ENCODE measurements at regions not wholly inside any gene's neighbourhood (a gene's known extent, or its start where the extent isn't known, plus 50 kb on each side); places are given as distances from the start of the nearest gene placed in this dataset.

GRCh38 chr1:222465211-222466041, 82.5 kb downstream of the HHIPL2 start:
- POLR2A ChIA-PET (ENCODE audit: partially characterized antibody), result interaction anchor here (1.0 to 2.0 kb wide), 6 partner anchors 10 to 179 kb away, joined by 3 to 8 read pairs (median 4); partner anchors contain the start of gene TAF1A
- peak overlapping the region; percentile 97 for H2AFZ ChIP-seq (ENCODE audit: low read length)
- TF ChIP-seq BCL11A (IDR thresholded peaks at IDR 0.05; ENCODE audit: low read depth in 2 of 2, low read length in 2 of 2), result no peak
- peak; percentile 99 for TF ChIP-seq MAX (IDR thresholded peaks at IDR 0.05)
- no peak for TF ChIP-seq SP4 (IDR thresholded peaks at IDR 0.05; ENCODE audit: low read length)

More at GRCh38 chr1:222465211-222466041, 82.5 kb downstream of the HHIPL2 start:
- Histone ChIP-seq H2BK5ac (ENCODE audit: low read depth, low read length) (no peak overlapping the region), H4K8ac (ENCODE audit: extremely low read depth, insufficient read depth, low read length) (peak overlapping the region; percentile 87), H3K9me3 (ENCODE audit: insufficient read depth in 2 of 2, low read depth in 1 of 2, low read length in 1 of 2) (no peaks in the 10 kb centered on the region), H2BK120ac (replicated peaks; ENCODE audit: low read depth, low read length) (no peak overlapping the region), H4K20me1 (replicated peaks in 1 of 2; ENCODE audit: control insufficient read depth in 1 of 2, insufficient read depth in 2 of 2, low read length in 2 of 2) (no peaks in the 10 kb centered on the region), H2AK5ac (ENCODE audit: low read depth, low read length) (no peak overlapping the region), H3K4me1 (replicated peaks in 1 of 4; ENCODE audit: control insufficient read depth in 3 of 4, insufficient read depth in 4 of 4, low read length in 3 of 4) (no peaks in the 10 kb centered on the region), H3K4me2 (ENCODE audit: insufficient read depth in 1 of 2, low read depth in 2 of 2, low read length in 2 of 2) (peak overlapping the region; percentile 4 to 83), H4K5ac (ENCODE audit: insufficient read length, low read depth, low read length) (peak overlapping the region; percentile 24), H3K14ac (ENCODE audit: insufficient read length) (no peak overlapping the region), H3K18ac (ENCODE audit: extremely low read depth, low read length) (peak overlapping the region; percentile 75), H3K9ac (replicated peaks in 1 of 4; ENCODE audit: extremely low read depth in 1 of 4, low read depth in 3 of 4, low read length in 3 of 4) (peak overlapping the region in 3 of 4 experiments; percentile 22 to 63 (median 56); a peak in 5 of 7 replicates), H3K23me2 (ENCODE audit: low read depth, low read length) (0 out of 2 replicates have a peak, but pooled peaks cover 2% of the 10 kb centered on the region), H2BK20ac (ENCODE audit: low read length) (no peak overlapping the region), H3K56ac (replicated peaks; ENCODE audit: insufficient read length, low read depth, low read length) (no peak overlapping the region), H2BK12ac (ENCODE audit: low read depth, low read length) (peak overlapping the region; percentile 63; the same call in 1 of the 2 replicates), H3K23ac (ENCODE audit: insufficient read length) (no peak overlapping the region), H3K4me3 (ENCODE audit: extremely low read depth in 1 of 4, insufficient read depth in 2 of 4, low read depth in 3 of 4, low read length in 4 of 4) (peak overlapping the region; percentile 48 to 86 (median 67)), H3K27ac (ENCODE audit: low read depth, low read length) (0 out of 2 replicates have a peak overlapping the region, but pooled peaks have one; percentile 50), H3K79me2 (ENCODE audit: control insufficient read depth in 1 of 2, insufficient read depth in 2 of 2, low read length in 2 of 2) (no peaks in the 10 kb centered on the region), H4K91ac (replicated peaks; ENCODE audit: insufficient read length, low read length) (peak overlapping the region; percentile 52), H2BK15ac (ENCODE audit: low read length) (no peak overlapping the region), H3K27me3 (replicated peaks in 1 of 4; ENCODE audit: control insufficient read depth in 3 of 4, extremely low read depth in 1 of 4, insufficient read depth in 3 of 4, low read length in 3 of 4) (no peaks in the 10 kb centered on the region), H3K79me1 (ENCODE audit: low read depth, low read length) (no peaks in the 10 kb centered on the region), H3K36me3 (ENCODE audit: control insufficient read depth in 2 of 4, insufficient read depth in 4 of 4, low read length in 3 of 4) (no peaks in the 10 kb centered on the region), H3K4ac (replicated peaks; ENCODE audit: insufficient read length, low read depth, low read length) (no peak overlapping the region)
- peak; percentile 88 to 96 for DNase-seq (ENCODE audit: low read depth in 1 of 2, low spot score in 2 of 2)
- no peak for FAIRE-seq
- CTCF ChIA-PET (ENCODE audit: partially characterized antibody), result interaction anchor here (0.6 to 4.2 kb wide), 21 partner anchors 9 to 413 kb away, joined by 3 to 19 read pairs (median 3); no protein-coding TSS in a partner anchor
- 4% methylated on average over 46 of the region's 46 CpGs; no CpG with 5 or more reads in 1 of the 2 experiments for WGBS, 2 experiments (ENCODE audit: extremely low coverage in 1 of 2, insufficient coverage in 1 of 2, insufficient read length in 1 of 2, insufficient replicate concordance in 2 of 2, low coverage in 1 of 2, low lambda C conversion rate in 2 of 2, missing lambda C conversion rate in 1 of 2)

All from H1 (cell line).